Nucleus accumbens (tissue), 56 donors: ENCODE measurements at regions not wholly inside any gene's neighbourhood (a gene's known extent, or its start where the extent isn't known, plus 50 kb on each side); places are given as distances from the start of the nearest gene placed in this dataset.

Experiments
- DNase-seq, 56 donors: peaks; one replicate each; lab custom pipeline; 2025; lab: John Stamatoyannopoulos, UW

DNA sequence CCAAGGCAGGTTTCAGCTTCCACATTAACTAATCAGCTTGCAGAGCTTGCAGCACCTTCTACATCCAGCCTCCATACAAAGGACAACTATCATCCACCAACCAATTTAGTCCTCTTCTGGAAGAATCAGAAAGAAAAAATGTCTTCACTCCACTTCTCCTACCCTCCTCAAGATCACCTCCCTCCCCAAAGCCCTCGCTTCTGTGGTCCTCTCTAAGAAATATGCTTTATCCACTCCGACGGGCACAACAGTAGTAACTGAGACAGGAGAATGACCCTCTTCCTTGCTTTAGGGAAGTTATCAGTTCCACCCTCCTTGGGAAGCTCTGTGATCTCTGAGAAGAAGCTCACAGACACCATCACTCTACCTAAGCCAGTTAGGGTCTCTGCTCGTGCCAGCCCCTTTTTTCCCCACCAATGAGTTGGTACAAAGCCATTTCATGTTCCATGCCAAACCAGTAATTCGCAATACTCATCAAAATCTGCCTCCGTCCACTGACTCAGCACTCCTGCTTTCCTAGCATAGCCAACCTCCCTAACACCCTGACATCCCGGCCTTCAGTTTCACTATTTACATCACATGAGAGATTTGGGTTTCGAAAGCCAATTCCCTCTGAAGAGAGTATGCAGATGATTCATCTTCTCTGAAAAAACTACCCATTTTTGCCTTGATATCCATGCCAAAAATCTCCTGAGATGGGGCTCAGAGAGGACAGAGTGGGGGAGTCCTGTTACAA is 114.1 kb upstream of the PKDCC start:
- DNase-seq: no peak

DNA sequence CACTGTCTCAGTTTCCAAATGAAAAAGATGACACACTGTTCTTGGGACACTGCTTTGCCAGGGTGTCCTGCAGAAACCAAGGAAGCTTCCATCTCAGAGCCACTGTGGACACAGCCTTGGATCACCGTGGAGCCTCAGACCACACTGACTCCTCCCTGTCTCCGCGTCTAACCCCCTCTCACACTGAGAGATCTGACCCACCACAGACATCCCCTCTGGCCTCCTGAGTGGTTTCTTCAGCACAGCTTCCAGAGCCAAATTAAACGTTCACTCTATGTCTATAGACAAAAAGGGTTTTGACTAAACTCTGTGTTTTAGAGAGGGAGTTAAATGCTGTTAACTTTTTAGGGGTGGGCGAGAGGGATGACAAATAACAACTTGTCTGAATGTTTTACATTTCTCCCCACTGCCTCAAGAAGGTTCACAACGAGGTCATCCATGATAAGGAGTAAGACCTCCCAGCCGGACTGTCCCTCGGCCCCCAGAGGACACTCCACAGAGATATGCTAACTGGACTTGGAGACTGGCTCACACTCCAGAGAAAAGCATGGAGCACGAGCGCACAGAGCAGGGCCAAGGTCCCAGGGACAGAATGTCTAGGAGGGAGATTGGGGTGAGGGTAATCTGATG is 113.4 kb upstream of the PKDCC start:
- no peak for DNase-seq

DNA sequence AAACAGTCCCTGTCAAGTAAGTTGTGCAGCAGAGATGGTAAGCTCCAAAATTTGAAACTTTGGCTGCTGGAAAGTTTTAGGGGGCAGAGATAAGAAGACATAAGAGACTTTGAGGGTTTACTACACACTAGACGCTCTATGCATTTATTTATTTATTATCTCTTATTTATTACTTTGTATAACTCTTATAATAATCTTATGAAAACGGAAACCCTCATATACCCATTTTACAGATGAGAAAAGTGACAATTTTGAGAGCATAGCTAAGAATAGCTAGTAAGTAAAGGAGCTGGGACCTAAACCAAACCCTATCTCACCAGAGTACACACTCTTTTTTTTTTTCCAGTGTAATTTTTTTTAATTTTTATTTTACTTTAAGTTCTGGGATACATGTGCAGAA is 112.8 kb upstream of the PKDCC start:
- DNase-seq: no peak

DNA sequence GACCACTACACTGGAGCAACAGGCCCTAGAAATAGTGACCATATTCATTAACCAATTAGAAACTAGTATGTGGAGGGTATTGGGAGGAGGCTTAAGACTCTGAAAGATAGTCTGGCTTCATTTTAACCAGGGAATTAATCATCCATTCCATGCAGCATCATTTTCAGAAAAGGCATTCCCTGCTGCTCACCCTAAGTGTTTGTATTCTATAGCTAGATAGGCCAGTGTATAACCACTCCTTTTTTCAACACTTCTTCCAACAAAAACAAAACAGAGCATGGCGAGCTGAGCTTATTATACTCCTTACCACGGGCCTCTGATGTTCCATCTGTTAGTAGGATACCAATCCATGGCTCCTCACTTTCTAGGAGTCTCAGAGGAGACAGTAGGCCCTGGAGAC is 112.0 kb upstream of the PKDCC start:
- no peak for DNase-seq

DNA sequence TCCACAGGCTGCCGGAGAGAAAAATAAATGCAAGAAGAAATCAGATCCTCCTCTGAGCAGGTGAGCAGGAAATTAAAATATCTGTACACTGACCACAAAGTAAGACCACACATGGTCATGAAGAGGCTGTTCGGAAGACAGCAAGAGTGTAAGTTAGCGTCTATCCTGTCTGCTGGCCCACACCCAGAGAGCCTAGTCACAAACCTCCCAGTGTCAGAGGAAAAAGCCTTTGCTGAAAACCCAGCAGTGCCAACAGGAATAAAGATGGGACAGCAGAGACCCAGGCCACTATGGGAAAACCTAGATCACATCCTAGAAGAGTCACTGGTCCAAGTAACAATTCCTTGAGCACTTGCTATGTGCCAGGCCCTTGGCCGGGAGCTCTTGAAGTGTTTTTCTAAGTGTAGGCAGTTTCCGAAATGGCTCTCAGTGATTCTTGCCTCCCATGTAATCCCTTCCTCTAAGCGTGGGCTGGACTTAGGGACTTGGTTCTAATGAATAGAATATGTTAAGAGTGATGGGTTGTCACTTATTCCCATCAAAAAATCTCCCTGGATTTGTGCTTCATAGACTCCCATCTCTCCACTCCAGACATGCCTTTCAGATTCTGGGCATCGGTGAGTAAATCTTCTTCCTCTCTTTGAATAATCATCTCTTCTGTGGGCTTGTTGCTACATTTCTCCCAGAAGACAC is 110.9 kb upstream of the PKDCC start:
- no peak for DNase-seq

DNA sequence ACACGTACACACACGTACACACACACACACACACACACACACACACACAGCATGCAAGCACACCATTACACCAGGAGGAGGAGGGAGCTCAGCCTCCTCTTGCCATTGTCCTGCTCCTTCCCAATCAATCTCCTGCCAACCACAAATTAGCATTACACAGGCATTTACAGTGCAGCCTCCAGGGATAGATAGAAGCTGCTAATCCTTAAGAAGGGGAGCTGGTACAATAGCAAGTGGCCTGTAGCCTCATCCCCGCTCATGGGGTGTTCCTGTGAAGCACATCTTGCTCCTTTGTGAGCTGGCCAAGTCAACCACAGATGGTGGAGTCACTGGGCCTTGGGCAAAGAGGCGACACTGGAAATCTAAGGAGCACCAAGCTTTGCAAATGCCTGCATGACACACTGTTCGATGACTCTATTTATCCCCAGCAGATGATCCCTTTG is 110.3 kb upstream of the PKDCC start:
- no peak for DNase-seq

DNA sequence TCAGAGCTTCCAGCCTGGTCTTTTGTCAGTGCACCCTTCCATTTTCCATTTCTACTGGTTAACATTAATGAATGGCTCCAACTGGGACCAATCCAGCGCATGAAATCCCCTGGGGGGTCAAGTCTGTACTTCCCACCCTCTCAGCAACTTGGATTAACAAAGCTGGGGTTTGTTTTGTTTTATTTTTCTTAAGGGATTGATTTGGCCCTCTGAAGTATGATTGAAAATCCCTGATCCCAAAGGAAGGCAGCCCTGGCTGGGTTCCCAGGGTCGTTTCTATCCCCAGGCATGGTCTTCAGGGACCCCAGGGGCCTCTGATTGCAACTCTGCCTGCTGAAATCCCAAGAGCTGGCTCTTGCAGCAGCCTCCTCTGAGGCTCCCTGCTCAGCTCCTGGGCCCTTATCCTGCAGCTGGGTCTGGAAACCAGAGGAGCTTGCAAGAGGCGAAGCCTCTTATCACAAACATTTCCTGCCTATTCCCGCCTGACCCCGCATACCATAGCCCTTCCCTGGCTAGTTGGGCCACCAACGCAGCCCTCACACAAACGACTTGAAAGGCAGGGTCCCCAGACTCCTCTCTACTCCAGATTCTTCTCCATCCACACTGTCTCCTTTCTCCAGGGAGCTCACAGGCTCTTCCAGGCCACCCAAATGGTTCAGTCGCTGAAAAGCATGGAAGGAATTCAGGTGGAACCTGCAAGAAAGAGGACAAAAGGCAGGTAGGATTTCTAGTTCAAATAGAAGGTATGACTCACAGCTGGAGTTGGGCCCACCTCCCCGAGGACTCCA is 109.7 kb upstream of the PKDCC start:
- DNase-seq: no peak

DNA sequence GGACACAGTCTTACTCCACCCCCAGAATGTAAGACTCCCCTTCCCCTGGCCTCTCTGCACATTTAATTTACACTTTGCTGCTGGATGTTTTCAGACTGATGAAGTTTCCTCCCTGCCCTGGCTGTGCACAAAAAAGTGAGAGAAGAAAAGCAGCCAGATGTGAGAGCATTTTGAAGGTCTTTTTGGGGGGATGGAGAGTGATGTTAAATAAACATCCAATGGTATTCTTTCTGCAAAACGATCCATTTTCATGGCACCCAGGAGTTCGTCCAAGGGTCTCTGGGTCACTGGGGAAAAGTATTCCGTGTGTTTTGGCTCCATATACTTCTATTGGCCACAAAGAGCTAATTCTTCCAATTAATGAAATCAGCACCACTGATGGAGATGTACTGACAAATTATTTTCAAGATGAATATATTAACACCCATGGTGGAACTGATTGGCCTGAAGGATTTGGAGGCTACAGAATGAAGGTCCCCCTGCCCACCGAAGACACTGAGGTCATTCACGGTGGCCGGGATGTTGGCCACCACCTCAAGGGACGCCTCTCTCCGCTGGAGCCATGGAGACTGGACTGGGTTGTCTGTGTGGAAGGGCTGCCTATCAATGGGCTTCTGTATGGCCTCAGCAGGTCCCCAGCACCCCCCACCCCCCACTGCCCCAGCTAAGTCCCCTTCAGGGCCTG is 107.6 kb upstream of the PKDCC start:
- DNase-seq: peak in 4 of 56 donors; percentile 5 to 24 (median 18)

DNA sequence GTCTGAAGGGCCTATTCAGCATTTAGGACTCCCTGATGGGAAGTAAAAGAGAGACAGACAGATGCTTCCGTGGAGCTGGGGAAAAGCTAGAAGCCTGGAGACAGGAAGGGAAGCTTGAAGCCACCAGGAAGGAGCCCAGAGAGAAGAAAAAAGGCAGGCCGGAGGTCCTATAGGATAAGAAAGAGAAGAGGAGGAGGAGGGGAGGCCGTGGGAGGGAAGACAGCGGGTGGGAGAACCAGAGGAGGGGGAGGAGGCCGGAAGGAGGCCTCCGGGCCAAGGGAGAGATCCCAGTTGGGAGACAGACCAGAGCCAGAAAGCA is 107.1 kb upstream of the PKDCC start:
- DNase-seq: no peak

DNA sequence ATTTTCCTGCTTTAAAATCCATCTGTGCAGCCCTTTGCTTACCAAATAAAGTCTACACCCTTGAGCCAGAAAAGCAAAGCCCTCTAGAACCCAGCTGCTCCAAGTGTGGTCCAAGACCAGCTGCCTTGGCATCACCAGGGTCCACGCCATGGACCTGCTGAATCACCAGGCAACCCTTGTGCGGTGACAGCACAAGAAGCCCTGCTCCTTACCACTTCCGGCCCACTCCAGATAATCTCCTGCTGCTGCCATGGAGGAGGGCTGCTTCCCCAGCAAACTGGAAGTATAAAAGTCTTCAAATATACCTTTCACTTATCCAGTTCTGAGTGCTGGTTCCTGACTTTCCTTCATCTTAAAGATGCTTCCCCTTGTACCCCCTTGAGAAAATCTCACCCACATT is 106.0 kb upstream of the PKDCC start:
- DNase-seq: no peak

DNA sequence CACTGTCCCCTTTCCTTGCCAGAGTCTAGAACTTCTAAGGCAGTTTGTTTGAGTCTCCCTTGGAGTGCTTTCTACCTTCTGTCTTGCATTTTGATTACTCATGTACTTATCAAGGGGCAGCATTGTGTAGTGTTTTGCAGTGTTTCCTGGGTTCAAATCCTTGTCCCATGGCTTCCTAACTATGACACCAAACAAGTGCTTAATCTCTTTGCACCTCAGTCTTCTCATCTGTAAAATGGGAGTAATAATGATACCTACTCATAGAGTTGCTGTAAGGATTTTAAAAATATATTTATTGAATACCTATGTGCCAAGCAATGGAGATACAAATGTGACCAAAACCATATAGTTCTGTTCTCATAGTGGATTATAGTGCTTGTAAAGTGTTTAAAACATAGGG is 105.5 kb upstream of the PKDCC start:
- DNase-seq: no peak

DNA sequence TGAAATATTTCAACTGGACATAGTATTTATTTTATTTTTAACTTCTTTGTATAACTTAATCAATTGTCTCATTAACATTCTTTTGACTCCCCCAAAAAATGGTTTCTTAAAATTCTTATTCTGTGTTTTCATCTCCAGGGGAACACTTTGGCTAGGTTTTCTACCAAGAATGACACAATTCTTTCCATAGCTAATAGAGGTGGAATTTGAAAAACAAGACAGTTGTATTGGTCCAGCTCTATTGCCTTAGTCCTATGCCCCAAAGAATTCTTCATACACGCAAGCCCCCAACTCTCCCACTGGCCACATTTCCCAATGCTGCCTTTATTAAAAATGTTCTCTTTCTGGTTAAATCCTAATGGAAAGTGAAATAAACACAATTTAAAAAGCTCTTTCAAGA is 104.7 kb upstream of the PKDCC start:
- no peak for DNase-seq

DNA sequence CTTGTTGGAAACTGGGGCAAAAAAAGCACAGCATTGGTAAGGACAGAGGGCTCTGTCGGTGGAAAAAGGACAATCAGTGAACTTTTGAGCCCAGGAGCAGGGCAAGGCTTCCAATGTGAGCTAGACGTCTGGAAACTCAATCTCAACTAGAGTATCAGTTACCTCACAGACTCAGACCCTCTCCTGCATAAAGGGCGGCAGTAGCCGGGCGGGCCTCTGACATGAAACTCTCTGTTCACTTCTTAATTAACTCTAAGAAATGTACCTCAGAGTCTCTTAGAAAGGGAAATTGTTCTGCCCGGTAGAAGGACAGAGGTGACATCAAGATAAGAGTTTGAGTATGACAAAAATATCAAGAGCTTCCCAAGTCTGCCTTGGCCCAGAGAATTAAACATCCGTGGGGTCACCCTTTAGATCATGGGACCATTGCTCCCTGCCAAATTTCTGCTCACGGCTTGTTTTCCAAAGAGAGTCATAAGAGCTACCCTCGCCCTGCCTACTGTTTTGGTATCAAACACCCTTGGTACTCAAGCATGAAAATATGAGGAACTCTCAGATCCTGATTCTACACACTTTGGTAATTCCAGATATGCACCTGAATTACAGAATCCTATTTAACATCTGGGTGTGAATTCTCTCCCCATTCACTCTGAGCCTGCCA is 103.5 kb upstream of the PKDCC start:
- no peak for DNase-seq

DNA sequence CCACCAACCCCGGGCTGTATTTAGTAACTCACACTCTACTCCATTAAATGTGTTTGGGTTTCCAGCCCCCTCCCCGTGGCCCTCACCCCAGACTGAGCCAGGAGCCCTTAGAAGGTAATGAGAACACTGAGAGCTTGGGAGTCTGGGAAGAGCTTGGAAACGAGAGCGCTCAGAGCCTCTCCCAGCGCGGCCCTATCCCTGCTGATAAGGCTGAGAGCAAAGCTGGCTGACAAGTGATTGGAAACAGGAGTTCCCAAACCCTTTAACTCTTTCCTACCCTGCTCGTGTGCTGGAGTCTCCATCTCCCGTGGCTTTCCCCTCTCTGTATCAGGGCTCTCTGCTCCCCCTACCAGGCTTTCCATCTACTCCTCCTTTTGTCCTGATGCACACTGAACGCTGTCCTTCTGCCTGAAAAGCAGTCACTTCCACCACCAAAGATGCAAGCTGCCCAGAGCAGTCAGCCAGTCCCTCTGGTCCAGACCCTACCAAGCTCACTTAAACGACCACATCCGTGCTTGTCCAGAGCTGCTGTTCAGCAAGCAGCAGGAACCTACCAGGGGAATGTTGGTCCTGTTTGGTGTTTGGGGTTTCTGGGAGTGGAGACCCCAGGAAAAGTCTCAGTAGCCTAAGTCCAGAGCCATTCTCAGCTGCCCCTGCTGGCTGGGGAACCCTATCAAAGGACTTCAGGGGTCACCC is 100.0 kb upstream of the PKDCC start:
- DNase-seq: no peak

DNA sequence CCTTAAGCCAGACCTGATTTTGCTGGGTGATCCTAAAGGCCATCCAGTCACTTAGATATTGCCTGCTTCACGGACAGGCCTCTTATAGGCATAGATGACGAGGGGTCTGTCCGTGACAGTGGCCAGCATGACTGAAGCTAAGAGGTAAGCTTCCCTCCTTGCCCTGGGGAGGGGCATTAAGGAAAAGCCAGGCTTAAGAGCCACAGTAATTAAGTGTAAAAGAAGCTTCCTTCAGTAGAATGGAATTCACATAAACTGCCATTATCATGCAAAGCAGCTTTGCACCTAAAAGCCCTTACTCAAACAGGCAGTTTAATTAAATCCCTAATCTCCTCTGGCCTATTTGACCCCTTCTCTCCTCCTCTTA is 99.4 kb upstream of the PKDCC start:
- DNase-seq: no peak

DNA sequence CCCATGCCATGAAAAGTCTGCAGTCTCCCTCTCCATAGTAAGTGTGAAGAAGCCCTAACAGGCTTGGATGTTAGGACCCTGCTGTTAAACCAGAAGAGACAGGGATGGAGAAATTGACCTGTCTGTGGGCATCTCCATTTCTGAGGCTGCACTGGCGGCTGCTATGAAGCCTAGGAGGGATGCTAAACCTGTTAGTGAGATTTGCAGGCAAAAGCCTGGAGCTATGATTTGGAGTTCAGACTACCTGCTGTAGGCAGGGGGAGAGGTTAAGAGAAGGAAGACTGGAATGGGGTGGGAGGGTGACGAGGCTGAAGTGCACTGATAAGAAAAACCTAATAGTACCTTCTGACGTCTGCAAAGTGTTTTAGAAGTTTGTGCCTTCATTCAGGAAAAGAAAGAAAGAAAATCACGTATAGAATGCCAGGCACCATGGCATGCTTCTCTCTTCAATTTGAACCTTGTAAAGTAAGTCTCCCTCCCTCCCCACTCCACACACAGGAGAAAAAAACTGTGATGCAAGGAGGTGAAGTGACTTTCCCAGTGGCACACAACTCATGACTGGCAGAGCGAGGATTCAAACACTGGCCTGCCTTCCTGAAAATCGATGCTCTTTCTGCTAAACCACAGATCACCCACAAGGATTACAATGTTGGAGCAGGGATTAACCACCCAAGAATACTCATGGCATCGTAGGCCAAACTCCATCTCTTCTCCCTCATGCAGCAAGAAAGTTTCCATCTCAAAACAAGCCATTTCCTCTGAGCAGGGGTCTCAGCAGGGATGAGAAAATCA is 98.5 kb upstream of the PKDCC start:
- DNase-seq: no peak

DNA sequence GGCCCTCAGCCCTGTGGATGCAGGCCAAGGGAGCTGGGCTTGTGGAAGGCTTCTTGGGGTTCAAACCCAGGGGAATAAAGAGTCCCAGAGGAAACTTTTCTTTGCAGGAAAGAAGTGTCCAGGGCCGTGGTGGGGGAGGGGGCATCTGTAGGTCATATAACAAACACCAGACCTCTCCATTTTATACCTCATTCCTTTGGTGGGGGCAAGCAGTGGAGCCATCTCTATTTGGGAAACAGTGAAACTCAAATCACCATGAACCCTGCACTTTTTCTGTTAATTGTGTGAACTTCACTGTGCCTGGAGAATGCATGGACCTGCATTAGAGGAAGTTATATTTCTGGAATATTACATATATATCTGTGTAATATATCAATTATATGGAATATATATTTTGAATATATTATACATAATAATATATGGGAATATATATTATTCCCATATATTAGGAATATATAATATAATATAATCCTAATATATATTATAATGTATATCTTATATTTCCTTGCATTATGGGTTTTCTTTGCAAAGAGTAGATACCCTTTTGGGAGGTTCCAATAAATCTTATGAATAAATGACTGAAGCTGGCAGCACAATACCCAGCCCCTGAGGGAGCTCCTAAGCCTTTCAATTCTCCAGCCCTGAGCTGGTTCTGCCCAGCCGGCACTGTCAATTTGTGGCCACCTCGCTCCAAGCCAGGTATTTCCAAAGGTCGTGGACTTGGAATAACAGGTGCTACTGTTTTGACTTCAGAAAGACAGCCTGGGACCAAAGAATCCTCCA is 97.7 kb upstream of the PKDCC start:
- no peak for DNase-seq

DNA sequence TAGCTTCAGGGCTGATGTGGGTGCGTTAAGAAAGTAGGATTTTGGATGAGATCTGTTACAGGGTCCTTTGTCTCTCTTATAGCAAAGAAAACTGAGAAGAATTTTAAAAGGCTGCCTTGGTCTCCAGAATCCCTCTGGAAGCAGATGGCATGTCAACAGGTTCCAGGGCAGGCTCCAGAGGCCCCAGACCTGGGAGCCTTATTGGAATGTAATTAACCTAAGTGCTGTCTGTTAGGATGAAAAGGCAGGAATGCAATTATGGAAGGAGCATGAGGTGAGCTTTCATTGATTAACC is 97.2 kb upstream of the PKDCC start:
- no peak for DNase-seq
